ENCODE measurements at regions not wholly inside any gene's neighbourhood (a gene's known extent, or its start where the extent isn't known, plus 50 kb on each side); places are given as distances from the start of the nearest gene placed in this dataset.

GRCh38 chr4:79155336-79155735, 170.5 kb downstream of the NAA11 start:
- no peak overlapping the region for H3K4me3 ChIP-seq
- TF ChIP-seq CTCF (IDR thresholded peaks at IDR 0.05; ENCODE audit: low read depth, low read length): no peak
- DNase-seq (ENCODE audit: low read depth in 1 of 2, low spot score in 1 of 2): no peak
- H3K36me3 ChIP-seq: no peaks in the 10 kb centered on the region
- no peaks in the 10 kb centered on the region for H3K27me3 ChIP-seq
- H3K27ac ChIP-seq: no peak overlapping the region
- H3K4me1 ChIP-seq (ENCODE audit: low read depth): no peaks in the 10 kb centered on the region
- H3K9me3 ChIP-seq (ENCODE audit: low read depth): no peaks in the 10 kb centered on the region

- no peak for TF ChIP-seq CTCF (IDR thresholded peaks at IDR 0.05; ENCODE audit: low read depth, low read length)
- no peak overlapping the region for H3K27ac ChIP-seq
- H3K36me3 ChIP-seq: no peaks in the 10 kb centered on the region
- DNase-seq (ENCODE audit: low read depth in 1 of 2, low spot score in 1 of 2): no peak
- H3K9me3 ChIP-seq (ENCODE audit: low read depth): no peaks in the 10 kb centered on the region
- H3K4me3 ChIP-seq: no peak overlapping the region
- H3K27me3 ChIP-seq: no peaks in the 10 kb centered on the region
- H3K4me1 ChIP-seq (ENCODE audit: low read depth): no peaks in the 10 kb centered on the region
These were observed 174.9 kb downstream of the NAA11 start for GRCh38 chr4:79150820-79151416.

- H3K4me3 ChIP-seq: no peak overlapping the region
- H3K36me3 ChIP-seq: no peaks in the 10 kb centered on the region
- no peaks in the 10 kb centered on the region for H3K9me3 ChIP-seq (ENCODE audit: low read depth)
- TF ChIP-seq CTCF (IDR thresholded peaks at IDR 0.05; ENCODE audit: low read depth, low read length): no peak
- H3K27me3 ChIP-seq: no peaks in the 10 kb centered on the region
- H3K4me1 ChIP-seq (ENCODE audit: low read depth): no peaks in the 10 kb centered on the region
- DNase-seq (ENCODE audit: low read depth in 1 of 2, low spot score in 1 of 2): no peak
- H3K27ac ChIP-seq: no peak overlapping the region
These were observed 177.5 kb downstream of the NAA11 start for GRCh38 chr4:79148369-79148768.

GRCh38 chr4:79147251-79147650, 178.6 kb downstream of the NAA11 start:
- Histone ChIP-seq H3K9me3 (ENCODE audit: low read depth) (no peaks in the 10 kb centered on the region), H3K27ac (no peak overlapping the region), H3K4me1 (ENCODE audit: low read depth) (no peaks in the 10 kb centered on the region), H3K36me3 (no peaks in the 10 kb centered on the region), H3K27me3 (no peaks in the 10 kb centered on the region), H3K4me3 (no peak overlapping the region)
- DNase-seq (ENCODE audit: low read depth in 1 of 2, low spot score in 1 of 2): no peak
- TF ChIP-seq CTCF (IDR thresholded peaks at IDR 0.05; ENCODE audit: low read depth, low read length): no peak

- TF ChIP-seq CTCF (IDR thresholded peaks at IDR 0.05; ENCODE audit: low read depth, low read length): no peak
- Histone ChIP-seq H3K4me1 (ENCODE audit: low read depth) (no peaks in the 10 kb centered on the region), H3K27ac (no peak overlapping the region), H3K4me3 (no peak overlapping the region), H3K27me3 (no peaks in the 10 kb centered on the region), H3K36me3 (no peaks in the 10 kb centered on the region), H3K9me3 (ENCODE audit: low read depth) (no peaks in the 10 kb centered on the region)
- DNase-seq (ENCODE audit: low read depth in 1 of 2, low spot score in 1 of 2): peak; percentile 8 to 82
These were observed 184.3 kb downstream of the NAA11 start for GRCh38 chr4:79141530-79141929.

GRCh38 chr4:79134767-79135166, 191.1 kb downstream of the NAA11 start:
- no peak for TF ChIP-seq CTCF (IDR thresholded peaks at IDR 0.05; ENCODE audit: low read depth, low read length)
- Histone ChIP-seq H3K36me3 (no peaks in the 10 kb centered on the region), H3K27ac (no peak overlapping the region), H3K9me3 (ENCODE audit: low read depth) (no peaks in the 10 kb centered on the region), H3K27me3 (no peaks in the 10 kb centered on the region), H3K4me1 (ENCODE audit: low read depth) (peaks cover 4% of the 10 kb centered on the region), H3K4me3 (no peak overlapping the region)
- DNase-seq (ENCODE audit: low read depth in 1 of 2, low spot score in 1 of 2): no peak
